ENCODE measurements at regions not wholly inside any gene's neighbourhood (a gene's known extent, or its start where the extent isn't known, plus 50 kb on each side); places are given as distances from the start of the nearest gene placed in this dataset.

- TF ChIP-seq EZH2 (IDR thresholded peaks at IDR 0.05; ENCODE audit: borderline replicate concordance, low read length) (no peak), CTCF (conservative IDR thresholded peaks at IDR 0.05 in 1 of 2, IDR thresholded peaks at IDR 0.05 in 1 of 2; ENCODE audit: extremely low read depth in 1 of 2, insufficient read depth in 1 of 2, low read depth in 1 of 2, low read length in 2 of 2) (no peak)
These were observed 1206.9 kb upstream of the SEL1L start for GRCh38 chr14:82740547-82740946.

Measured in mammary epithelial cell (primary cell).